Vagina (tissue), 2 donors: ENCODE measurements at regions not wholly inside any gene's neighbourhood (a gene's known extent, or its start where the extent isn't known, plus 50 kb on each side); places are given as distances from the start of the nearest gene placed in this dataset.

Source experiments
- DNase-seq, 2 donors: peaks; one replicate each; pipeline ENCODE4 v3.0.0-alpha.2; 2017; ENCODE audit errors: extremely low spot score in 2 of 2
- H3K27ac ChIP-seq: fragments of 200-600 bp; sonication (generic); one replicate; pipeline ENCODE4 v1.5.1; 2019
- H3K27me3 ChIP-seq: fragments of 200-600 bp; sonication (generic); one replicate; pipeline ENCODE4 v1.5.1; 2019
- H3K36me3 ChIP-seq, 2 donors: fragments of 200-600 bp; sonication (generic); one replicate each; pipeline ENCODE4 v1.5.1; 2017 to 2019
- H3K4me1 ChIP-seq: fragments of 200-600 bp; sonication (generic); one replicate; pipeline ENCODE4 v1.5.1; 2019
- H3K4me3 ChIP-seq, 2 donors: fragments of 200-600 bp; sonication (generic); 1 replicate in 1 of 2; 2 replicates in 1 of 2; pipeline ENCODE4 v1.5.1; 2016 to 2019
- H3K9me3 ChIP-seq: fragments of 200-600 bp; sonication (generic); one replicate; pipeline ENCODE4 v1.5.1; 2019
- POLR2A ChIP-seq, 2 donors: fragments of 450-650 bp; IDR thresholded peaks; one replicate each; pipeline ENCODE4 v1.6.1; 2017; ENCODE audit warnings: antibody characterized with exemption in 2 of 2, mild to moderate bottlenecking in 2 of 2, moderate library complexity in 2 of 2
- POLR2AphosphoS5 ChIP-seq, 2 donors: sonication (generic); formaldehyde crosslinking; IDR thresholded peaks; one replicate each; pipeline ENCODE4 v1.9.0; 2017; ENCODE audit warnings: antibody characterized with exemption in 2 of 2, mild to moderate bottlenecking in 2 of 2, low read depth in 1 of 2; ENCODE audit not compliant: insufficient read depth in 1 of 2
- intact Hi-C: fragments of 100-400 bp; cut with DNase I; formaldehyde crosslinking; loops from one replicate; pipeline ENCODE4 v1.15.1; 2023
- TF ChIP-seq, protein P1 (sequence below), 3 experiments: fragments of 450-650 bp in 2 of 3; fragments of 200-600 bp in 1 of 3; sonication (generic) in 1 of 3; IDR thresholded peaks; one replicate each; pipeline ENCODE4 v1.5.1; 2017 to 2019; ENCODE audit warnings: antibody characterized with exemption in 3 of 3, mild to moderate bottlenecking in 2 of 3, moderate library complexity in 2 of 3

DNA sequence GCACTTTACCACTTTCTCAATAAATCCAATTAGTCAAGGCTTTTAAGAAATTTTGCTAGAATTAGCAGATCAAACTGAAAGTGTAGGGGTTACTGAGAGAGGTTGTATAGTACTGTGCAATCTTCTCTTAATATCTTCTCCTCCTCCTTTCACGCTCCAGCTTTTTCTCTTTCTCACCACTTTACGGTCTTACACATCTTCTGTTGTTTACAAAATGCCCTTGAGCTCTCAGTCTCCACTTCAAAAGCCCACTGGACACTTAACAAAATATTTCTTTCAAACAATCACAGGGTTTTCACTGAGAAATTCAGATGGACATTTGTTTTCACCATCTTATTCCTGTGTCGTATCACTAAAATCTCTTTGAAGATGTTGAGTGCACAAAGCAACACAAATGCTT lies 678.2 kb downstream of the ADGRL2 start:
- H3K27me3 ChIP-seq, result no peaks in the 10 kb centered on the region
- no peaks in the 10 kb centered on the region for H3K36me3 ChIP-seq
- no peak for DNase-seq
- H3K4me1 ChIP-seq, result no peaks in the 10 kb centered on the region
- no peaks in the 10 kb centered on the region for H3K9me3 ChIP-seq
- no peak overlapping the region for H3K27ac ChIP-seq
- no peak for TF ChIP-seq POLR2A (IDR thresholded peaks at IDR 0.05)
- H3K4me3 ChIP-seq, result no peak overlapping the region
- intact Hi-C loops, result no loop called here

DNA sequence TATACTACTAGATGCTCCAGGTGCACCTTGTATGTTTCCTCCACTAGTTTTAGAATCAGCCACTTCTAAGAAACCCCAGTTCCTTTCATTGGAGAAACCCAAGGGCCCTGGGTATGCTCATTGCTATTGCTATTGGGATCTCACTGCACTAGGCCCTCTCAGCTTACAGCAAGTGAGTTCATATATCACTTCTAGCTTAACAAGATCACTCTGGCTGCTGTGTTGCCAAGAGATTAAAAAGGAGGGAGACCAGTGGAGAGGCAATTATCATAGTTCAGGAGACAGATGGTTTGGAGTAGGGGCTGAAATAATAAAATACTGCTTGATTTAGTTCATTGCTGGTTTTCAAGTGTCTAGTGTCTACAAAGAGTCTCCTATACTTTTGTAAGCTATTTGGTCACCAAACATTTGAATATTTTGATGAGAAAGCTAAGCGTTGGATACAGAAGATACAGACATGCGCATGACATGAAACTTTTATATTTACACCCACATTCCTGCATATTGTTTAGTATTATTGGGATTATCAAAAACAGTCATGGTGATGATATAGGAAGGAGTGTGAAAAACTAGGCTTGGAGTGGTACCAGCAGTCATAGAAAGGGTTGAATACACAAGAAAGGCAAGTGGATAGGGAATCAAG lies 671.9 kb downstream of the ADGRL2 start:
- Histone ChIP-seq H3K27me3 (no peaks in the 10 kb centered on the region), H3K27ac (no peak overlapping the region), H3K9me3 (no peaks in the 10 kb centered on the region), H3K4me3 (no peak overlapping the region), H3K36me3 (no peaks in the 10 kb centered on the region), H3K4me1 (no peaks in the 10 kb centered on the region)
- no peak for DNase-seq
- intact Hi-C loops, result no loop called here
- TF ChIP-seq, protein P1, sequence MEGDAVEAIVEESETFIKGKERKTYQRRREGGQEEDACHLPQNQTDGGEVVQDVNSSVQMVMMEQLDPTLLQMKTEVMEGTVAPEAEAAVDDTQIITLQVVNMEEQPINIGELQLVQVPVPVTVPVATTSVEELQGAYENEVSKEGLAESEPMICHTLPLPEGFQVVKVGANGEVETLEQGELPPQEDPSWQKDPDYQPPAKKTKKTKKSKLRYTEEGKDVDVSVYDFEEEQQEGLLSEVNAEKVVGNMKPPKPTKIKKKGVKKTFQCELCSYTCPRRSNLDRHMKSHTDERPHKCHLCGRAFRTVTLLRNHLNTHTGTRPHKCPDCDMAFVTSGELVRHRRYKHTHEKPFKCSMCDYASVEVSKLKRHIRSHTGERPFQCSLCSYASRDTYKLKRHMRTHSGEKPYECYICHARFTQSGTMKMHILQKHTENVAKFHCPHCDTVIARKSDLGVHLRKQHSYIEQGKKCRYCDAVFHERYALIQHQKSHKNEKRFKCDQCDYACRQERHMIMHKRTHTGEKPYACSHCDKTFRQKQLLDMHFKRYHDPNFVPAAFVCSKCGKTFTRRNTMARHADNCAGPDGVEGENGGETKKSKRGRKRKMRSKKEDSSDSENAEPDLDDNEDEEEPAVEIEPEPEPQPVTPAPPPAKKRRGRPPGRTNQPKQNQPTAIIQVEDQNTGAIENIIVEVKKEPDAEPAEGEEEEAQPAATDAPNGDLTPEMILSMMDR (IDR thresholded peaks at IDR 0.05), result no peak
- TF ChIP-seq POLR2A (IDR thresholded peaks at IDR 0.05) (no peak), POLR2AphosphoS5 (IDR thresholded peaks at IDR 0.05; ENCODE audit: insufficient read depth in 1 of 2, low read depth in 1 of 2) (no peak)

DNA sequence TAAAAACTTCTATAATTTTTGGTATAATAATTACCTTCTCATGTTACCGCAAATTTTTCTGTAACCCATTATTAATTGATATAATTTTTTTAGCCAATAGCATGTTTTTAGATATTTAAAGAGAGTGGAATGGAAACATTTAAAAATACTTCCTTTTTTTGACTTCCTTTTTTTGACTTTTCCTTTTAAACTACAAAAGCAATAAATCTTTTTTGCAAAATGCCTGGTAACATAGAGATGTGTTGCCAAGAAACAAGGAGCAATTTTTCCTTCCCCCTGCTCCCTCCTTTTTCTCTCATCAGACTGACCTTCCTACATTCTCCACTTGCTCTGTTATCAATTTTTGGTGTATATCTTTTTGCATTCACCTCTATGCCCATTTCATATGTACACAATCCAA lies 666.2 kb downstream of the ADGRL2 start:
- Histone ChIP-seq H3K27me3 (no peaks in the 10 kb centered on the region), H3K27ac (no peak overlapping the region), H3K4me3 (no peak overlapping the region), H3K4me1 (peaks cover 10% of the 10 kb centered on the region), H3K9me3 (no peaks in the 10 kb centered on the region), H3K36me3 (no peaks in the 10 kb centered on the region)
- intact Hi-C loops, result no loop called here
- TF ChIP-seq POLR2A (IDR thresholded peaks at IDR 0.05) (no peak), POLR2AphosphoS5 (IDR thresholded peaks at IDR 0.05; ENCODE audit: insufficient read depth in 1 of 2, low read depth in 1 of 2) (no peak)
- TF ChIP-seq, protein P1 (IDR thresholded peaks at IDR 0.05), result no peak
- DNase-seq, result no peak

DNA sequence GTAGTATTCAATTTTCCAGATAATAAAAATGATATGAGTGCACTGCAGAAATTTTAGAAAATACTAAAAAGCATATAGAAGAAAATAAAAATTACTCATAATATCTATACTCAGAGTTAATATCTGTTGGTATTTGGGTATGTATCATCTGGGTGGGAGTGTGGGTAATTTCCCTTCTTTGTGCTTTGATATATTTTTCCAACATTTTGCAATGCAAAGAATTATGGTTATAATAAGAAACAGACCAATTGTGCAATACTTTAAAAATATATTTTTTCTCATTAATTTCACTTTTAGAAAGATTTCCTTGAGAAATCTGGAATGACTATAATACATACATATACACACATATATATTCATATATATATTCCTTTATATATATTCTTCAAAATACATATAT lies 665.7 kb downstream of the ADGRL2 start:
- DNase-seq, result no peak
- Histone ChIP-seq H3K27ac (no peak overlapping the region), H3K9me3 (no peaks in the 10 kb centered on the region), H3K36me3 (no peaks in the 10 kb centered on the region), H3K27me3 (no peaks in the 10 kb centered on the region), H3K4me3 (no peak overlapping the region), H3K4me1 (peaks cover 10% of the 10 kb centered on the region)
- TF ChIP-seq POLR2A (IDR thresholded peaks at IDR 0.05), result no peak
- TF ChIP-seq, protein P1 (IDR thresholded peaks at IDR 0.05), result no peak
- no peak for TF ChIP-seq POLR2AphosphoS5 (IDR thresholded peaks at IDR 0.05; ENCODE audit: insufficient read depth in 1 of 2, low read depth in 1 of 2)
- intact Hi-C loops, result no loop called here

DNA sequence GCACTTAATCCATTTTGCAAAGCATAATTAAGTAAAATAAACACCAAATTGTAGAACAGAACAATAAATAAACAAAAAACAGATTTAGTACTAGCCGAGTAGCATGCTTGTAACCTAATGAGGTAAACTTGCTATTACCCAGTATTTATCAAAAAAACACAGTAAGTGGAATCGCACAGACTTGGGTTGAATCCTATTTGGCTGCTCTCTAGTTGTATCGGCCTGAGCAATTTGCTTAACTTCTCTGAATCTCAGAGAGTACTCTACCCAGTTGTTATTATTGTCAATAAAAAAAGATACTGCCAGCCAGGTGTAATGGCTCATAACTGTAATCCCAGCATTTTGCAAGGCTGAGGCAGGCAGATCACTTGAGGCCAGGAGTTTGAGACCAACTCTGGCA lies 664.3 kb downstream of the ADGRL2 start:
- Histone ChIP-seq H3K36me3 (no peaks in the 10 kb centered on the region), H3K9me3 (no peaks in the 10 kb centered on the region), H3K4me1 (peaks cover 10% of the 10 kb centered on the region), H3K27me3 (no peaks in the 10 kb centered on the region), H3K4me3 (no peak overlapping the region), H3K27ac (no peak overlapping the region)
- TF ChIP-seq POLR2AphosphoS5 (IDR thresholded peaks at IDR 0.05; ENCODE audit: insufficient read depth in 1 of 2, low read depth in 1 of 2), result no peak
- TF ChIP-seq, protein P1 (IDR thresholded peaks at IDR 0.05), result no peak
- TF ChIP-seq POLR2A (IDR thresholded peaks at IDR 0.05), result no peak
- no peak for DNase-seq
- intact Hi-C loops, result no loop called here
